HCT116 (cell line): ENCODE measurements at regions not wholly inside any gene's neighbourhood (a gene's known extent, or its start where the extent isn't known, plus 50 kb on each side); places are given as distances from the start of the nearest gene placed in this dataset.

Source experiments
- ATAC-seq: fragments of 200-7000 bp; cut with Tn5 transposase; 2 replicates; pipeline ENCODE4 v1.9.1; 2020; ENCODE audit warnings: mild to moderate bottlenecking, moderate library complexity
- BruUV-seq: library from RNA; stranded (reverse); fragments of 400-500 nt; replicated peaks from 2 replicates; lab custom pipeline; 2021; lab: Mats Ljungman, UMichigan
- CTCF ChIA-PET: fragments of 300-600 bp; sonication (Branson Sonifier 250); formaldehyde crosslinking; loops from one replicate; lab custom pipeline; 2021; ENCODE audit warnings: antibody characterized with exemption; lab: Charles Lee
- POLR2A ChIA-PET: fragments of 300-600, 350-600 bp; sonication (Branson Sonifier 250); formaldehyde crosslinking; loops from one replicate; lab custom pipeline; 2021; ENCODE audit warnings: antibody characterized with exemption; lab: Charles Lee
- RAD21 ChIA-PET, 2 experiments: fragments of 300-600 bp; sonication (Branson Sonifier 250); formaldehyde crosslinking; loops; one replicate each; lab custom pipeline; 2023; ENCODE audit warnings: low total read pairs in 2 of 2; ENCODE audit not compliant: uncharacterized antibody in 2 of 2, unreplicated experiment in 2 of 2, low non-redundant PET in 1 of 2; lab: Charles Lee
- DNase-seq: peaks from one replicate; pipeline ENCODE4 v3.0.0-alpha.2; 2010; ENCODE audit warnings: low read depth, low spot score
- H2AFZ ChIP-seq: fragments of 200-600 bp; shearing (Covaris generic), sonication (generic); 2 replicates; pipeline ENCODE4 v1.6.1; 2017; ENCODE audit warnings: low read depth, mixed run types, mixed read lengths, antibody characterized with exemption, low read length; ENCODE audit not compliant: poor library complexity, severe bottlenecking
- H3K27ac ChIP-seq: 2 replicates; pipeline ENCODE4 v1.5.1; 2012; ENCODE audit warnings: low read depth, low read length
- H3K27me3 ChIP-seq: fragments of 200-600 bp; sonication (generic); 2 replicates; pipeline ENCODE4 v1.6.1; 2016; ENCODE audit warnings: mixed run types, low read length, mixed read lengths; ENCODE audit not compliant: insufficient read depth
- H3K36me3 ChIP-seq, 2 experiments: fragments of 200-500 bp in 1 of 2; fragments of 200-600 bp in 1 of 2; sonication (Bioruptor generic) in 1 of 2; sonication (generic) in 1 of 2; 2 replicates each; pipeline versions ENCODE4 v1.5.1 to v1.6.1; 2014 to 2016; ENCODE audit warnings: low read length in 2 of 2, inconsistent platforms in 1 of 2, mixed read lengths in 1 of 2, mixed run types in 1 of 2; ENCODE audit not compliant: insufficient read depth in 2 of 2, control insufficient read depth in 1 of 2
- H3K4me1 ChIP-seq, 2 experiments: fragments of 200-600 bp in 1 of 2; sonication (generic) in 1 of 2; 2 replicates each; pipeline versions ENCODE4 v1.5.1 to v1.6.1; 2012 to 2017; ENCODE audit warnings: low read length in 2 of 2, inconsistent platforms in 1 of 2, mild to moderate bottlenecking in 1 of 2, mixed read lengths in 1 of 2, mixed run types in 1 of 2, moderate library complexity in 1 of 2; ENCODE audit not compliant: insufficient read depth in 2 of 2, control insufficient read depth in 1 of 2
- H3K4me2 ChIP-seq: fragments of 200-600 bp; sonication (generic); 2 replicates; pipeline ENCODE4 v1.6.1; 2017; ENCODE audit warnings: mixed run types, low read length, mixed read lengths
- H3K4me3 ChIP-seq, 2 experiments: fragments of 200-600 bp in 1 of 2; sonication (generic) in 1 of 2; replicated peaks in 1 of 2; 2 replicates each; pipeline ENCODE4 v1.5.1; 2011 to 2016; ENCODE audit warnings: low read length in 2 of 2, control low read depth in 1 of 2, low read depth in 1 of 2, mild to moderate bottlenecking in 1 of 2, mixed read lengths in 1 of 2, mixed run types in 1 of 2
- H3K79me2 ChIP-seq: fragments of 200-600 bp; sonication (generic); 2 replicates; pipeline ENCODE4 v1.6.1; 2017; ENCODE audit warnings: mild to moderate bottlenecking, mixed run types, low read length, moderate library complexity, mixed read lengths; ENCODE audit not compliant: insufficient read depth
- H3K9ac ChIP-seq: fragments of 200-600 bp; sonication (generic); 2 replicates; pipeline ENCODE4 v1.6.1; 2016; ENCODE audit warnings: low read length, mixed read lengths
- H3K9me2 ChIP-seq: fragments of 200-600 bp; sonication (generic), shearing (Covaris generic); 2 replicates; pipeline ENCODE4 v1.6.1; 2017; ENCODE audit warnings: mixed run types, mild to moderate bottlenecking, moderate library complexity; ENCODE audit not compliant: insufficient read depth
- H3K9me3 ChIP-seq, 2 experiments: fragments of 200-500 bp in 1 of 2; fragments of 200-600 bp in 1 of 2; sonication (Bioruptor generic) in 1 of 2; sonication (generic) in 1 of 2; 2 replicates each; pipeline ENCODE4 v1.6.1; 2014 to 2017; ENCODE audit warnings: low read length in 2 of 2, mixed read lengths in 2 of 2, inconsistent platforms in 1 of 2, low read depth in 1 of 2, mild to moderate bottlenecking in 1 of 2, mixed run types in 1 of 2, moderate library complexity in 1 of 2; ENCODE audit not compliant: control insufficient read depth in 1 of 2, insufficient read depth in 1 of 2
- H4K20me1 ChIP-seq: fragments of 200-600 bp; sonication (generic), shearing (Covaris generic); 2 replicates; pipeline ENCODE4 v1.6.1; 2017; ENCODE audit warnings: mixed run types, mild to moderate bottlenecking, moderate library complexity; ENCODE audit not compliant: insufficient read depth
- CTCF ChIP-seq, 3 experiments: fragments of 200-600 bp in 1 of 3; sonication (generic) in 1 of 3; IDR thresholded peaks in 2 of 3; conservative IDR thresholded peaks in 1 of 3; 2 replicates each; pipeline ENCODE4 v1.5.1; 2012 to 2017; ENCODE audit warnings: low read depth in 2 of 3, low read length in 2 of 3, antibody characterized with exemption in 1 of 3, borderline replicate concordance in 1 of 3, control low read depth in 1 of 3, mild to moderate bottlenecking in 1 of 3, mixed read lengths in 1 of 3, mixed run types in 1 of 3, moderate library complexity in 1 of 3; ENCODE audit not compliant: insufficient read depth in 1 of 3
- ELF1 ChIP-seq: IDR thresholded peaks from 2 replicates; pipeline ENCODE4 v1.6.1; 2012; ENCODE audit warnings: low read depth, borderline replicate concordance
- EZH2phosphoT487 ChIP-seq: fragments of 200-600 bp; IDR thresholded peaks from 2 replicates; pipeline ENCODE4 v1.6.1; 2018; ENCODE audit warnings: antibody characterized with exemption, borderline replicate concordance
- FOSL1 ChIP-seq: IDR thresholded peaks from 2 replicates; pipeline ENCODE4 v1.6.1; 2012; ENCODE audit warnings: low read depth
- POLR2A ChIP-seq: IDR thresholded peaks from 2 replicates; pipeline ENCODE4 v1.7.0; 2011; ENCODE audit warnings: borderline replicate concordance; ENCODE audit not compliant: insufficient read depth, insufficient read length; ENCODE audit errors: extremely low read depth
- RAD21 ChIP-seq: IDR thresholded peaks from 2 replicates; pipeline ENCODE4 v1.6.1; 2012; ENCODE audit warnings: low read depth, mild to moderate bottlenecking
- SIN3A ChIP-seq: IDR thresholded peaks from 2 replicates; pipeline ENCODE4 v1.6.1; 2012; ENCODE audit warnings: low read depth
- SRF ChIP-seq: IDR thresholded peaks from 2 replicates; pipeline ENCODE4 v1.6.1; 2012; ENCODE audit warnings: low read depth
- YY1 ChIP-seq: IDR thresholded peaks from 2 replicates; pipeline ENCODE4 v1.6.1; 2011; ENCODE audit warnings: low read length, low read depth, moderate library complexity, mild to moderate bottlenecking; ENCODE audit not compliant: insufficient replicate concordance; ENCODE audit errors: extremely low read depth
- ZBTB33 ChIP-seq: IDR thresholded peaks from 2 replicates; pipeline ENCODE4 v1.6.1; 2011; ENCODE audit warnings: mild to moderate bottlenecking, low read length, moderate library complexity; ENCODE audit not compliant: insufficient replicate concordance; ENCODE audit errors: extremely low read depth
- ZFX ChIP-seq: fragments of 450-650 bp; IDR thresholded peaks from 2 replicates; pipeline ENCODE4 v1.6.1; 2017
- ZNF274 ChIP-seq: fragments of 200-500 bp; sonication (Bioruptor generic); IDR thresholded peaks from 2 replicates; pipeline ENCODE4 v1.6.1; 2014; ENCODE audit warnings: mild to moderate bottlenecking, low read depth, low read length, inconsistent platforms
- intact Hi-C: fragments of 100-400 bp; cut with micrococcal nuclease; formaldehyde crosslinking; loops from 2 replicates; pipeline ENCODE4 v1.10.0; 2022
- TF ChIP-seq, protein P1 (sequence below): IDR thresholded peaks from 2 replicates; pipeline ENCODE4 v1.6.1; 2012

- H3K9me2 ChIP-seq: no peaks in the 10 kb centered on the region
- TF ChIP-seq RAD21 (no peak), YY1 (no peak), EZH2phosphoT487 (no peak), POLR2A (no peak), ELF1 (no peak)
- DNase-seq (no peak), ATAC-seq (no peak)
- H3K4me3 ChIP-seq: no peak overlapping the region
- H3K27ac ChIP-seq: no peak overlapping the region
- POLR2A ChIA-PET: no interaction called here
- intact Hi-C loops: no loop called here
- H3K27me3 ChIP-seq: peaks cover 13% of the 10 kb centered on the region; the same call in 1 of the 2 replicates
- H3K9ac ChIP-seq: no peak overlapping the region
- no peaks in the 10 kb centered on the region for H3K36me3 ChIP-seq
- no TSS peak for BruUV-seq
- no peak overlapping the region for H2AFZ ChIP-seq
- no peaks in the 10 kb centered on the region for H4K20me1 ChIP-seq
- RAD21 ChIA-PET: no interaction called here
- CTCF ChIA-PET: no interaction called here
- no peak overlapping the region for H3K4me2 ChIP-seq
- H3K4me1 ChIP-seq: no peaks in the 10 kb centered on the region
- no peaks in the 10 kb centered on the region for H3K9me3 ChIP-seq
- no peaks in the 10 kb centered on the region for H3K79me2 ChIP-seq
Measured at GRCh38 chr4:108351791-108352190, 183.1 kb upstream of the LEF1 start.

- RAD21 ChIA-PET: no interaction called here
- H3K27me3 ChIP-seq: peaks cover 16% of the 10 kb centered on the region
- no TSS peak for BruUV-seq
- H3K4me1 ChIP-seq: no peaks in the 10 kb centered on the region
- no peaks in the 10 kb centered on the region for H3K36me3 ChIP-seq
- H3K4me3 ChIP-seq: no peak overlapping the region
- POLR2A ChIA-PET: no interaction called here
- ATAC-seq: no peak
- H3K79me2 ChIP-seq: no peaks in the 10 kb centered on the region
- no peaks in the 10 kb centered on the region for H4K20me1 ChIP-seq
- no peaks in the 10 kb centered on the region for H3K9me2 ChIP-seq
- no peaks in the 10 kb centered on the region for H3K9me3 ChIP-seq
- CTCF ChIA-PET: no interaction called here
- intact Hi-C loops: no loop called here
- DNase-seq: no peak
- H2AFZ ChIP-seq: no peak overlapping the region
- H3K9ac ChIP-seq: no peak overlapping the region
- no peak overlapping the region for H3K4me2 ChIP-seq
- H3K27ac ChIP-seq: no peak overlapping the region
- TF ChIP-seq ZBTB33: no peak
- TF ChIP-seq FOSL1: no peak
- TF ChIP-seq SIN3A: no peak
- no peak for TF ChIP-seq YY1
- TF ChIP-seq, protein P1, sequence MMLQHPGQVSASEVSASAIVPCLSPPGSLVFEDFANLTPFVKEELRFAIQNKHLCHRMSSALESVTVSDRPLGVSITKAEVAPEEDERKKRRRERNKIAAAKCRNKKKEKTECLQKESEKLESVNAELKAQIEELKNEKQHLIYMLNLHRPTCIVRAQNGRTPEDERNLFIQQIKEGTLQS: no peak
- TF ChIP-seq ELF1: no peak
- no peak for TF ChIP-seq CTCF (IDR thresholded peaks at IDR 0.05 in 2 of 3, conservative IDR thresholded peaks at IDR 0.05 in 1 of 3; ENCODE audit: borderline replicate concordance in 1 of 3, insufficient read depth in 1 of 3, low read depth in 2 of 3, low read length in 2 of 3)
- TF ChIP-seq ZNF274: no peak
- no peak for TF ChIP-seq ZFX
- no peak for TF ChIP-seq RAD21
- no peak for TF ChIP-seq SRF
Measured at GRCh38 chr4:108350332-108350731, 181.6 kb upstream of the LEF1 start.
